HG03460 (cell line): ENCODE measurements at regions not wholly inside any gene's neighbourhood (a gene's known extent, or its start where the extent isn't known, plus 50 kb on each side); places are given as distances from the start of the nearest gene placed in this dataset.
"Not testable (repeated sequence)": the region's sequence is repeated elsewhere in the genome, so short reads cannot be mapped to it uniquely, and the experiment has no call there.

Experiments
- ATAC-seq: cut with Tn5 transposase; IDR thresholded peaks from one replicate; pipeline ENCODE4 v1.9.1; 2021; ENCODE audit not compliant: unreplicated experiment

- no peak for ATAC-seq
Observed at GRCh38 chr6:165012183-165012582, 297.2 kb downstream of the C6orf118 start.

DNA sequence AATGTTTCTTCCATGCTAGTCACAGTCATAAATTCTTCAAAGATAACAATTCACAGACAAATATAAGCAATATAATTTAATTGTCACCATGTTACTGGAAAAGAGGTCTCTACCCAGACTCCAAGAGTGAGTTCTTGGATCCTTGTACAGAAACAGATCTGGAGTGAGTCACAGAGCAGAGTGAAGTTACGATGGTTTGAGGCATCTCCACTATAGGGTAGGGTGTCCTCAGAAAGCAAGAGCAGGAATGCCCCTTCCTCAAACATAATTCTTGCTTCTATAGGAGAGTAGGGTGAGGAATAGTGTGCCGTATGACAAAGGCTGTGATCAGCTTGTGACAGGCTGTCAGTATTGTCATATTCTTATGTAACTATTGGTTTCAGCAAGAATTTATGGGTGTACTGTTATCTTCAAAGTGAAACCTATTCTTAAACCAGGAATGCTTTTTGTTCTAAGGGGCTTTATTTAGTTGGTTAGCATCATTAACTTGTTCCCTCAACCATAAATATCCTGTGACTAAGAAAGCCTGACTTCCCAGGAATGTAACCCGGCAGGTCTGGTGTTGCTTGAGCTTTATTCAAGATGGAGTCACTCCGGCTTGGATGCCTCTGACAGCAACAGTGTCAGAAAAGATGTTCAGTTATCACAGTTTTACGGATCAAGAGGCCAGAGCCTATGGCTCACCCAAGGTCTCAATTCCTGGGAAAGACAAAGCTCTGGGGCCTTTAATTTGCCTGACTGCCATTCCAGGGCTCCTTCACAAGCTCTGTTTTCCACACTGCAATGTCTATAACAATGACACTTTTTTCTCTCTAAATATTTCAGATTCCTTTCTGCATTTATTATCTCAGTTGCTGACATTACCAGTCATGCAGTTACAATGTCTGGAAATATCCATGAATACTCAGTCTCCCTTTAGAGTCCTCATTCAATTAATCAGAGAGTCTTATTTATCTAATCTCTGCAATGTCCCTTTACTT, 298.6 kb downstream of the C6orf118 start:
- ATAC-seq = no peak

DNA sequence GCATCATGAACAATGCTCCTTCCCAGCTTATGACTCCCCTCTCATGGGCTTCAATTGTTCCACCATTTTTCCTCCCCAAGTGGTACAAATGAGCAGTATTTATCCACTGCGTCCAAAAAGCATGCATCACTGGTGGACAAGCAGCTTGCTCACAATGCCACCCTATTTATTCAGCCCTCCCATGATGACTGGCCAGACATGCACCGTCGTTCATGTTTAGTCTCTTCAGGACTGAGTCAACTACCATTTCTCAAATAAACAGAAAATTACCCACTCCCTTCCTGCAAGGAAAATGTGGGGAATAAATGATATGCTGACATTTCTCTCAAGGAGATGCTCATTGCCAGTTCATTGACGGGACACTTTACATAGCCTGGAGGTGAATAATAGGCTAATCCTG, 300.4 kb downstream of the C6orf118 start:
- no peak for ATAC-seq

GRCh38 chr6:165002866-165003265, 306.5 kb downstream of the C6orf118 start:
- no peak for ATAC-seq

- ATAC-seq = no peak
Observed at GRCh38 chr6:165002358-165002757, 307.0 kb downstream of the C6orf118 start.

DNA sequence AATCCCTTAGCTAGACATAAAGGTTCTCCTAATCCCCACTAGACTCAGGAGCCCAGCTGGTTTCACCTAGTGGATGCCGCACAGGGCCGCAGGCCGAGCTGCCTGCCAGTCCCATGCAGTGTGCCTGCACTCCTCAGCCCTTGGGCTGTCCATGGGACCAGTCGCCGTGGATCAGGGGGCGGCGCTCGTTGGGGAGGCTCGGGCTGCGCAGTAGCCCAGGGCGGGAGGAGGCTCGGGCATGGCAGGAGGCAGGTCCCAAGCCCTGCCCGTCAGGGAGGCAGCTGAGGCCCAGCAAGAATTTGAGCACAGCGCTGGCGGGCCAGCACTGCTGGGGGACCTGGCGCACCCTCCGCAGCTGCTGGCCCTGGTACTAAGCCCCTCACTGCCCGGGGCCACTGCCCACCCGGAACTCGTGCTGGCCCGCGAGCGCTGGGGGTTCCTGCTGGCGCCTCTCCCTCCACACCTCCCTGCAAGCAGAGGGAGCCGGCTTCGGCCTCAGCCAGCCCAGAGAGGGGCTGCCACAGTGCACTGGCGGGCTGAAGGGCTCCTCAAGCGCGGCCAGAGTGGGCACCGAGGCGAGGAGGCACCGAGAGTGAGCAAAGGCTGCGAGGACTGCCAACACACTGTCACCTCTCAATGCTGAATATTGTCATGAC, 307.8 kb downstream of the C6orf118 start:
- ATAC-seq = no peak

DNA sequence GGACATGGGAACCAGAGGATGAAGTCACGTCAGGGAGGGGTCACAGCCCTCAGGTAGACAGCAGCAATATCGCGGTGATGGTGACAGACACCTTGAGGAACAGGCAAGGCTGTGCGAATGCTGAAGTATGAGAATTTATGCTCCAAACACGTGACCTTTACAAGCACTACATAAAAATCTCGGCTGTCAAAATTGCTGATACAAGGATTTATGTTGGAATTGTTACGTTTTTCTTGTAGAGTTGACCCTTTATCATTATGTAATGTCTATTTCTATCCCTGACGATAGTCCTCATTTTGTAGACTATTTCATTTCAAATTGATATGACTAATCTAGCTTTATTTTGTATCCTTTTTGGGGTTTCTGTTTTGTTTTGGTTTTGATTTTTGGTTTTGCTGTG, 311.1 kb downstream of the C6orf118 start:
- ATAC-seq = no peak

DNA sequence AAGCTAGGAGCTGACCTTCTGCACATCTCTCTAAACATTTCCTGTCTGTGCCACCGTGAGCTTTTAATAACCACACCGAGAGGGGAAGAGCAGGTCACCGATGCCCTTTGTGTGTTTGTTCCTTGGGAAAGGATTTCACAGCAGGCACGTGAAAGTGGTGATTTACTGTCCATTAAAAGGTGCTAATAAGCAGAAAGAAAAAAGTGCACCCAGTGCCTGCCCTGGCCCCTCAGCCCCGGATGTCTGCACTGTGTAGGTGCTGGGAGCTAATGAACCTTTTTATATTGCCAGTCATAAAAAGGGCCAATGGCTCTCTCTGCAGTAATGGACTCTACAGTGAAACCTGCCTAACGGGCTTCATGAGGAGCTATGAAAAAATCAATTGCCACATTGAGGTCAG, 312.6 kb downstream of the C6orf118 start:
- ATAC-seq = no peak

DNA sequence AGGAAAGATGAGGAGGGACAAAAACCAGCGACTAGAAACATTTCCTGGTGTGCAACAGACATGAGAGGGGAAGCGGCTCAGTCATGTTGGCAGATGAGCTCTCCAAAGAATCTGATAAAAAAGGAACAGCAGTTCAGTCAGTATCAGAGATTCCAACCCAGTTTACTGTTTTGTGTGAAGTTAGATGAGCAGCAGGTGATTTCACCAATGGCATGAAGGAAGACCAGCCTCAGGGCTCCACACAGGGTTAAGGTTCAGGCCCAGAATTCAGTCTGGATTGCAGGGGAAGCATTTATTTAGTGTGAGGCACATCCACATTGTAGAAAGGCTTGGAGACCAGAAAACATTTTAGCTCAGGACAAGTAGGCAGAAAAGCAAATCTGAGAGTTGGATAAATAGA, 317.8 kb downstream of the C6orf118 start:
- no peak for ATAC-seq

DNA sequence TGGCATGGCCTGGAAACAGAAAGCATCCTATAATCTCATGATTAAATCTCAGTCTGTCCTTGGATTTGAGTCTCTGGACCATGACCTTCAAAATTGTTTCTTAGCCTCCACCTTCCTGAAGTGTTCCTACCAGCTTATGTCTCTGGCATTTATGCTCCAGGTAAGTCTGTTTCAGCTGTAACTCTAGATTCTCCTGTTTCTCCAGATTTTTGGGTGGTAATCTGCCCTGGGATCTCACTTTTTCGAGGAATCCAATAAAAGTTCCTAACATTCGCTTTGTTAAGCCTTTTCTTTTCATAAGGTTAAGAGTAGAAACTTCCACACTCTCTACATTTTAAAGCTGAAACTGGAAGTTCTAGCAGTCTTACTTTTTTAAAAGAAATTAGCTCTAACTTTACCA, 318.5 kb downstream of the C6orf118 start:
- no peak for ATAC-seq

DNA sequence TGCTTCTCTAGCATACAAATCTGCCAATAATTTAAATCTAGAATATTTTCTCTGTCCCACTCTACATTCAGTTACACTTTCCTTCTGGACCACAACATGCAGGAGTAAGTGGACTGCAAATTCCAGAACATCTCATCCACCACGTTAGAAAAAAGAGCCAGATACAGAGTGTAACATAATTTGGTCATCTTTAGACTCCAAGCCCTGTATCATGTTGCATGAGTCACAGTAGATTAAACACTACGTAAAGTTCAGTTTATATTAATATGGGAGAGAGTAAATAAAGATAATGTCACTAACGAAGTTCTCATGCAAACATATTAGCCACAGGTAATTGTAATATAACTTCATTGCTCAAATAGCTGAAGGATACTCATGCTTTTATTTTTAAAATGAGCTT, 327.0 kb downstream of the C6orf118 start:
- ATAC-seq = no peak

DNA sequence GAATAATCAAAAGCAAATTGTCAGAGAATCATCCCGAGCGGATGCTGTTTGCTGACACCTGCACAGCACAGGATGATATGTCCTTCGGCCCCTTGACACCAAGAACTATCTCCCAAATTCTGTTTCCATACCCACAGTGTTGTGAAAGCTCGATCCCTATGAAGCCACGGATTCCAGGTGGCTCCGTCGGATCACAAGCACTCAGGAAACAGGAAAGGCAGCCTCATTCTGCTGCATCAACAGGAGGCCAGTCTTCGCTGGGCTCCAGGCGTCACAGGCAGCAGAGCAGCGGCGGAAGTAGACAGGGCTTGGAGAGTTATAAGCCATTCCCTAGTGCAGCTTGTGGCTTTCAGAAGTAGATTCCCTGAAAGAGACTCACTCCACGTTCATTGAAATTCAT, 342.3 kb downstream of the C6orf118 start:
- ATAC-seq = no peak

GRCh38 chr6:164962805-164963204, 346.6 kb downstream of the C6orf118 start:
- no peak for ATAC-seq

DNA sequence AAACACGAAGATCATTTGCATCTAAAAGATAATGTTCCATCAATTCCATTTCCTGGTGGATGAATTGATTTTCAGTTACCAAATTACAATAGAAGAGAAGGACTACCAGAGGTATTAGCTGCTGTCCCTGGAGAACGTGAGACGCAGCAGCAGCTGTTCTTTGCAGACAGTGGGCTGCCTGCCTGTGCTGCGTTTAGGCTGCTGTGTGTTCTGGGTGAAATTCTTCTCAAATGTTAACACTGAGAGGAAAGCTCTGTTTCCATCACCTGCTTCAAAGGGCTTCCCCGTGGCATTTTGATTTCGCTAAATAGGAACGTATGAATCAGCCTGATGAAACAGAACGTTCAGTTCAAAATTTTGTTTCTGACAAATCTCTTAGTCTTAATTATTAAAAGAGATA, 362.2 kb downstream of the C6orf118 start:
- no peak for ATAC-seq

DNA sequence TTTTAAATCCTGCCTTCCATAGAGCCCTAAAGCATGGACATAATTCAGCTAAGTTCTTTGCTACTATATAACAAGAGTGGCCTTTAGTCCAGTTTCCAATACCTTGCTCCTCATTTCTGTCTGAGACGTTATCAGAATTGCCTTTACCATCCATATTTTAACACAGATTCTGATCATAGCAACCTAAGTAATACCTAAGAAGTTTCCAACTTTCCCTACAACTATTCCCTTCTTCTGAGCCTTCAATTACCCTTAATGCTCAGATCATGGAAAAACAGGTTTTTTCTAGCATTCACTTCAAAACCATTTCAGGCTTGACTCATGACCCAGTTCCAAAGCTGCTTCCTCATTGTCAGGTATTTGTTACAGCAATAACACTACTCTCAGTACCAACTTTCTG, 367.1 kb downstream of the C6orf118 start:
- no peak for ATAC-seq

GRCh38 chr6:164933238-164933794, 376.1 kb downstream of the C6orf118 start:
- not testable (repeated sequence) for ATAC-seq

GRCh38 chr6:164929408-164929977, 379.9 kb downstream of the C6orf118 start:
- ATAC-seq = no peak

DNA sequence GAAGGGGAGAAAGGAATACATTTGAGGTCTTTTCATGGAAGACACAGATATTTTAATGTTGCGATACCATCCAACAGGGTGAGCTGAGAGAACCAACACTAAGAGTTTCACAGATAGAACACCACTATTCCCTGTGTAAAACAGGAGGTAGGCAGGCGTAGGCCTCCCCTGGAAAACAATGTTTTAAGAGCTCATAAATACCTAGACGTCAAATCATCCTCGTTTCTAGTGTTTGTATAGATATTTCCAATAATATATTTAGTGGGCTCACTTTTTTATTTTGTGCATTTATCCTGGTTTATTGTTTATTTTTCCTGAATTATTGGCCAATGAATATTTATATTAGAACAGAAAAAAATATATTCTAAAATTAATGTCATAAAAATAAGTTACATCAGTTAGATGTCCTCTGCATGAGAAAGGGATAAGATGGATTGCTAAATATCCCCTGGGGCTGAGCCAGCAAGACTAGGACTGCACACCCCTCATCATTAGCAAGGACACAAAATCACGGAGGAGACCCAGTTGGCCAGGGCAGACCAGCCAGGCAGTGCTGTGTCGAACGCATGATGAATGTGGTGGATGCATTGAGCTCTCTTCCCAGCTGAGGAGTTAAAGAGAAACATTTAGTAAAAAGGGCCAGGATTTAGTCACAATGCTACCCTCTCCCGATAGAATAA, 380.5 kb downstream of the C6orf118 start:
- no peak for ATAC-seq

GRCh38 chr6:164928057-164928727, 381.2 kb downstream of the C6orf118 start:
- no peak for ATAC-seq

DNA sequence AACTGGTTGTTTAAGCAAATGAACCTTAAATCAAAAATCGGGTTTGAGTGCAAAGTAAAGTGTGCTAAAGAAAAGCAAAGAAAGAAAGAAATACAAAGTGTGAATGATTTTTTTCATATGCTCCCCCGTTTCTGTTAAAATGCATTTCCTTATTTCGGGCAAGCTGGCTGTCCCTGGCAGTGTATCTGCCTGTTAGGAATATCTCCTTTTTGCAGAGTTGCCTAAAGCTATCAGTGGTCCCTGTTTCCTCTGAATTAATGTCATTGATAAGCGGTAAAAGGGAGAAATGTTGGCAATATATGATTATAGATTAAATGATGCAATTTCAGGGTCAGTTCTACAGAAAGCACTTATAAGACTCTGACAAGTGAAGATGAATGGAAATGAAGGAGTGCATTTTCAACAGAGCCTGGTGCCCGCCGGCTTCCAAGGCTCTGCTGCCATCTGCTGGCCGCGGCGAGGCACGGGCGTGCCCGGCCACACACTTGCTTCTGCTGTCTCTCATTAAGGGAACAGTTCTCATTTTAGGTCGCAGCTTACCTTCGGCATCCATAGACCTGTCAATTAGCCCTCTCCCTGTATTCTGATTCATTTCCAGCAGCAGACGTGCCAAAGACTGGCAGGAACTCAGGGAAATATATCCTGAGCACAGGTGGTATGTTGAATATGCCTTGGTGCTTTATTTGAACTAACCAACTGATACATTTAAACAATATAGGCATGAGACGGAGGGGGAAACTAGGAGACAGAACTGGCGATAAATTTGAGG, 381.9 kb downstream of the C6orf118 start:
- peak; percentile 94 for ATAC-seq
